Activated naive CD8-positive, alpha-beta T cell (primary cell): ENCODE measurements at regions not wholly inside any gene's neighbourhood (a gene's known extent, or its start where the extent isn't known, plus 50 kb on each side); places are given as distances from the start of the nearest gene placed in this dataset.

Source experiments
- H3K27ac Mint-ChIP-seq: one replicate; pipeline ENCODE4 v1.8.0; 2021; ENCODE audit warnings: mixed read lengths
- H3K27me3 Mint-ChIP-seq: one replicate; pipeline ENCODE4 v1.8.0; 2021; ENCODE audit warnings: mixed read lengths
- H3K36me3 Mint-ChIP-seq: one replicate; pipeline ENCODE4 v1.8.0; 2021; ENCODE audit warnings: mixed read lengths
- H3K4me1 Mint-ChIP-seq: one replicate; pipeline ENCODE4 v1.8.0; 2021; ENCODE audit warnings: low read depth, mixed read lengths
- H3K4me3 Mint-ChIP-seq: one replicate; pipeline ENCODE4 v1.8.0; 2021; ENCODE audit warnings: mild to moderate bottlenecking, mixed read lengths
- H3K9me3 Mint-ChIP-seq: one replicate; pipeline ENCODE4 v1.8.0; 2021; ENCODE audit warnings: low read depth, mixed read lengths

GRCh38 chr4:11342401-11342800, 86.3 kb downstream of the HS3ST1 start:
- Mint-ChIP-seq H3K9me3 (no peaks in the 10 kb centered on the region), H3K36me3 (no peaks in the 10 kb centered on the region), H3K4me1 (no peaks in the 10 kb centered on the region), H3K27me3 (peaks cover 4% of the 10 kb centered on the region), H3K4me3 (no peak overlapping the region), H3K27ac (no peak overlapping the region)

GRCh38 chr4:11341337-11342043, 87.2 kb downstream of the HS3ST1 start:
- Mint-ChIP-seq H3K4me1 (no peaks in the 10 kb centered on the region), H3K27me3 (peaks cover 4% of the 10 kb centered on the region), H3K36me3 (no peaks in the 10 kb centered on the region), H3K27ac (no peak overlapping the region), H3K9me3 (no peaks in the 10 kb centered on the region), H3K4me3 (no peak overlapping the region)

- no peaks in the 10 kb centered on the region for H3K9me3 Mint-ChIP-seq
- H3K36me3 Mint-ChIP-seq, result no peaks in the 10 kb centered on the region
- H3K4me3 Mint-ChIP-seq, result no peak overlapping the region
- H3K27ac Mint-ChIP-seq, result no peak overlapping the region
- peaks cover 4% of the 10 kb centered on the region for H3K27me3 Mint-ChIP-seq
- H3K4me1 Mint-ChIP-seq, result no peaks in the 10 kb centered on the region
Observed at GRCh38 chr4:11338956-11339782, 89.5 kb downstream of the HS3ST1 start.

- H3K36me3 Mint-ChIP-seq, result no peaks in the 10 kb centered on the region
- H3K27me3 Mint-ChIP-seq, result peaks cover 4% of the 10 kb centered on the region
- no peak overlapping the region for H3K4me3 Mint-ChIP-seq
- H3K9me3 Mint-ChIP-seq, result no peaks in the 10 kb centered on the region
- H3K4me1 Mint-ChIP-seq, result no peaks in the 10 kb centered on the region
- H3K27ac Mint-ChIP-seq, result no peak overlapping the region
Observed at GRCh38 chr4:11337287-11337686, 91.4 kb downstream of the HS3ST1 start.

- no peak overlapping the region for H3K27ac Mint-ChIP-seq
- peaks cover 4% of the 10 kb centered on the region for H3K27me3 Mint-ChIP-seq
- no peaks in the 10 kb centered on the region for H3K9me3 Mint-ChIP-seq
- no peaks in the 10 kb centered on the region for H3K36me3 Mint-ChIP-seq
- no peak overlapping the region for H3K4me3 Mint-ChIP-seq
- no peaks in the 10 kb centered on the region for H3K4me1 Mint-ChIP-seq
Observed at GRCh38 chr4:11336435-11336834, 92.3 kb downstream of the HS3ST1 start.

GRCh38 chr4:11334887-11335286, 93.8 kb downstream of the HS3ST1 start:
- Mint-ChIP-seq H3K27me3 (peaks cover 2% of the 10 kb centered on the region), H3K36me3 (no peaks in the 10 kb centered on the region), H3K4me3 (no peak overlapping the region), H3K4me1 (no peaks in the 10 kb centered on the region), H3K27ac (no peak overlapping the region), H3K9me3 (no peaks in the 10 kb centered on the region)

- Mint-ChIP-seq H3K27ac (no peak overlapping the region), H3K4me3 (no peak overlapping the region), H3K4me1 (no peaks in the 10 kb centered on the region), H3K9me3 (peaks cover 5% of the 10 kb centered on the region), H3K36me3 (no peaks in the 10 kb centered on the region), H3K27me3 (peaks cover 2% of the 10 kb centered on the region)
Observed at GRCh38 chr4:11328401-11328800, 100.3 kb downstream of the HS3ST1 start.

GRCh38 chr4:11326021-11326420, 102.7 kb downstream of the HS3ST1 start:
- Mint-ChIP-seq H3K36me3 (no peaks in the 10 kb centered on the region), H3K4me3 (no peak overlapping the region), H3K27me3 (peaks cover 2% of the 10 kb centered on the region), H3K4me1 (no peaks in the 10 kb centered on the region), H3K9me3 (peaks cover 12% of the 10 kb centered on the region), H3K27ac (no peak overlapping the region)

GRCh38 chr4:11323771-11324170, 104.9 kb downstream of the HS3ST1 start:
- no peaks in the 10 kb centered on the region for H3K4me1 Mint-ChIP-seq
- H3K9me3 Mint-ChIP-seq, result peaks cover 12% of the 10 kb centered on the region
- H3K27me3 Mint-ChIP-seq, result peaks cover under 1% of the 10 kb centered on the region
- H3K4me3 Mint-ChIP-seq, result no peak overlapping the region
- no peaks in the 10 kb centered on the region for H3K36me3 Mint-ChIP-seq
- no peak overlapping the region for H3K27ac Mint-ChIP-seq

GRCh38 chr4:11313157-11313943, 115.3 kb downstream of the HS3ST1 start:
- no peak overlapping the region for H3K4me3 Mint-ChIP-seq
- H3K27ac Mint-ChIP-seq, result no peak overlapping the region
- H3K36me3 Mint-ChIP-seq, result peaks cover 2% of the 10 kb centered on the region
- H3K4me1 Mint-ChIP-seq, result no peaks in the 10 kb centered on the region
- H3K27me3 Mint-ChIP-seq, result peaks cover 4% of the 10 kb centered on the region
- no peaks in the 10 kb centered on the region for H3K9me3 Mint-ChIP-seq

GRCh38 chr4:11312389-11312788, 116.3 kb downstream of the HS3ST1 start:
- Mint-ChIP-seq H3K36me3 (peaks cover 2% of the 10 kb centered on the region), H3K4me1 (no peaks in the 10 kb centered on the region), H3K9me3 (no peaks in the 10 kb centered on the region), H3K27me3 (peaks cover 4% of the 10 kb centered on the region), H3K4me3 (no peak overlapping the region), H3K27ac (no peak overlapping the region)

- Mint-ChIP-seq H3K27ac (no peak overlapping the region), H3K4me1 (peaks cover 6% of the 10 kb centered on the region), H3K27me3 (peaks cover 5% of the 10 kb centered on the region), H3K9me3 (no peaks in the 10 kb centered on the region), H3K4me3 (no peak overlapping the region), H3K36me3 (no peaks in the 10 kb centered on the region)
Observed at GRCh38 chr4:11301075-11301660, 127.5 kb downstream of the HS3ST1 start.

GRCh38 chr4:11299836-11300235, 128.9 kb downstream of the HS3ST1 start:
- Mint-ChIP-seq H3K27ac (no peak overlapping the region), H3K36me3 (no peaks in the 10 kb centered on the region), H3K4me3 (no peak overlapping the region), H3K4me1 (peaks cover 6% of the 10 kb centered on the region), H3K9me3 (no peaks in the 10 kb centered on the region), H3K27me3 (peaks cover 5% of the 10 kb centered on the region)

- Mint-ChIP-seq H3K4me1 (peaks cover 6% of the 10 kb centered on the region), H3K27me3 (peaks cover 5% of the 10 kb centered on the region), H3K36me3 (no peaks in the 10 kb centered on the region), H3K27ac (no peak overlapping the region), H3K4me3 (no peak overlapping the region), H3K9me3 (no peaks in the 10 kb centered on the region)
Observed at GRCh38 chr4:11299016-11299415, 129.7 kb downstream of the HS3ST1 start.

- Mint-ChIP-seq H3K27me3 (peaks cover under 1% of the 10 kb centered on the region), H3K4me1 (peaks cover 6% of the 10 kb centered on the region), H3K9me3 (no peaks in the 10 kb centered on the region), H3K27ac (no peak overlapping the region), H3K36me3 (no peaks in the 10 kb centered on the region), H3K4me3 (no peak overlapping the region)
Observed at GRCh38 chr4:11298451-11298850, 130.2 kb downstream of the HS3ST1 start.
